Endodermal cell (in vitro differentiated cells): ENCODE measurements at regions not wholly inside any gene's neighbourhood (a gene's known extent, or its start where the extent isn't known, plus 50 kb on each side); places are given as distances from the start of the nearest gene placed in this dataset.

Experiments
- DNase-seq: peaks from one replicate; pipeline ENCODE4 v3.0.0-alpha.2; 2017
- H3K27ac ChIP-seq: 2 replicates; pipeline ENCODE4 v1.5.1; 2013; ENCODE audit warnings: mild to moderate bottlenecking, low read depth, low read length, moderate library complexity
- H3K27me3 ChIP-seq: 2 replicates; pipeline ENCODE4 v1.6.1; 2013; ENCODE audit warnings: mild to moderate bottlenecking, low read length, moderate library complexity; ENCODE audit not compliant: insufficient read depth, control insufficient read depth, poor library complexity, severe bottlenecking
- H3K36me3 ChIP-seq: 2 replicates; pipeline ENCODE4 v1.7.0; 2013; ENCODE audit warnings: mild to moderate bottlenecking, low read length, moderate library complexity; ENCODE audit not compliant: control insufficient read depth, insufficient read depth
- H3K4me1 ChIP-seq: one replicate; pipeline ENCODE4 v1.7.0; 2013; ENCODE audit warnings: low read length; ENCODE audit not compliant: control insufficient read depth, insufficient read depth
- H3K4me3 ChIP-seq: 2 replicates; pipeline ENCODE4 v1.5.1; 2013; ENCODE audit warnings: mild to moderate bottlenecking, low read length, moderate library complexity
- H3K9ac ChIP-seq: 2 replicates; pipeline ENCODE4 v1.6.1; 2013; ENCODE audit warnings: mild to moderate bottlenecking, low read length, moderate library complexity; ENCODE audit not compliant: poor library complexity, severe bottlenecking; ENCODE audit errors: extremely low read depth
- H3K9me3 ChIP-seq: 2 replicates; pipeline ENCODE4 v1.6.1; 2013; ENCODE audit warnings: mild to moderate bottlenecking, low read length, moderate library complexity; ENCODE audit not compliant: control insufficient read depth
- H3K27ac Mint-ChIP-seq: 2 replicates; pipeline ENCODE4 v1.8.0; 2020; ENCODE audit warnings: mixed read lengths
- H3K27me3 Mint-ChIP-seq: 2 replicates; pipeline ENCODE4 v1.8.0; 2021; ENCODE audit warnings: mild to moderate bottlenecking, mixed read lengths; ENCODE audit not compliant: insufficient read depth
- H3K36me3 Mint-ChIP-seq: 2 replicates; pipeline ENCODE4 v1.8.0; 2020; ENCODE audit warnings: low read depth, mixed read lengths
- H3K4me1 Mint-ChIP-seq: 2 replicates; pipeline ENCODE4 v1.8.0; 2020; ENCODE audit warnings: mixed read lengths
- H3K4me3 Mint-ChIP-seq: 2 replicates; pipeline ENCODE4 v1.8.0; 2020; ENCODE audit warnings: mild to moderate bottlenecking, moderate library complexity, mixed read lengths
- H3K9me3 Mint-ChIP-seq: 2 replicates; pipeline ENCODE4 v1.8.0; 2020; ENCODE audit warnings: mild to moderate bottlenecking, mixed read lengths
- WGBS, 2 experiments: methylation state at CpG; one replicate each; pipeline versions ENCODE4 v1.1.5 to v1.1.7; 2013; ENCODE audit warnings: missing lambda C conversion rate in 2 of 2, mixed read lengths in 1 of 2; ENCODE audit not compliant: insufficient coverage in 1 of 2, insufficient read length in 1 of 2; 5-methylcytosine and 5-hydroxymethylcytosine counted together
- TF ChIP-seq, protein P1 (sequence below): fragments of 200-600 bp; sonication (generic); conservative IDR thresholded peaks from 2 replicates; pipeline ENCODE4 v1.5.0; 2021; ENCODE audit warnings: antibody characterized with exemption, mild to moderate bottlenecking

DNA sequence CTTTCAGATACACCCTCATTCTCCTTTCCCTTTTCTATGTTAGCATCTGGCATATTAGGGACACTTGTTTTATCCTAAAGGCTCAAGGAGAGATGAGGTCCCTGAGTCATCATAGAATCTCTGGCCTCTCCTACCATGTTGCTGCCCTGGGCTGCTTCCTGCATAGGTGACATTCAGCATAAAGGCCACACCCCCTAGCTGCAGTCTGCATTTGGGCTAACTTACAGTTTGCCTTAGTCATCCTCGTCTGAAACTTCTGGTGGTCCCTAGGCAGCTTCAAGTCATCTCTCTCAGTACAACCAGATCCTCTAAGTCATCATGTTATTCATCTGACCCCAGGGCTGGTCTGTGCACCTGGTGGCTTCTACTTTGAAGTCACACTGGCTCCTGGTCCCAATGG is 982.7 kb upstream of the NR2F2 start:
- H3K36me3 Mint-ChIP-seq, result no peaks in the 10 kb centered on the region
- Histone ChIP-seq H3K4me3 (no peak overlapping the region), H3K4me1 (peaks cover 4% of the 10 kb centered on the region), H3K27me3 (no peaks in the 10 kb centered on the region), H3K9ac (no peak overlapping the region), H3K9me3 (no peaks in the 10 kb centered on the region), H3K36me3 (no peaks in the 10 kb centered on the region), H3K27ac (no peak overlapping the region)
- TF ChIP-seq, protein P1, sequence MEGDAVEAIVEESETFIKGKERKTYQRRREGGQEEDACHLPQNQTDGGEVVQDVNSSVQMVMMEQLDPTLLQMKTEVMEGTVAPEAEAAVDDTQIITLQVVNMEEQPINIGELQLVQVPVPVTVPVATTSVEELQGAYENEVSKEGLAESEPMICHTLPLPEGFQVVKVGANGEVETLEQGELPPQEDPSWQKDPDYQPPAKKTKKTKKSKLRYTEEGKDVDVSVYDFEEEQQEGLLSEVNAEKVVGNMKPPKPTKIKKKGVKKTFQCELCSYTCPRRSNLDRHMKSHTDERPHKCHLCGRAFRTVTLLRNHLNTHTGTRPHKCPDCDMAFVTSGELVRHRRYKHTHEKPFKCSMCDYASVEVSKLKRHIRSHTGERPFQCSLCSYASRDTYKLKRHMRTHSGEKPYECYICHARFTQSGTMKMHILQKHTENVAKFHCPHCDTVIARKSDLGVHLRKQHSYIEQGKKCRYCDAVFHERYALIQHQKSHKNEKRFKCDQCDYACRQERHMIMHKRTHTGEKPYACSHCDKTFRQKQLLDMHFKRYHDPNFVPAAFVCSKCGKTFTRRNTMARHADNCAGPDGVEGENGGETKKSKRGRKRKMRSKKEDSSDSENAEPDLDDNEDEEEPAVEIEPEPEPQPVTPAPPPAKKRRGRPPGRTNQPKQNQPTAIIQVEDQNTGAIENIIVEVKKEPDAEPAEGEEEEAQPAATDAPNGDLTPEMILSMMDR, result no peak
- H3K9me3 Mint-ChIP-seq, result no peaks in the 10 kb centered on the region
- peak; percentile 50 for DNase-seq
- H3K27me3 Mint-ChIP-seq, result no peaks in the 10 kb centered on the region
- H3K4me1 Mint-ChIP-seq, result peaks cover 4% of the 10 kb centered on the region
- 92% methylated on average over 1 of the region's 1 CpG; no CpG with 5 or more reads in 1 of the 2 experiments for WGBS, 2 experiments
- H3K4me3 Mint-ChIP-seq, result no peak overlapping the region
- no peak overlapping the region for H3K27ac Mint-ChIP-seq

GRCh38 chr15:95350908-95351307 is 979.6 kb upstream of the NR2F2 start:
- Histone ChIP-seq H3K9ac (no peak overlapping the region), H3K9me3 (no peaks in the 10 kb centered on the region), H3K27ac (no peak overlapping the region), H3K27me3 (no peaks in the 10 kb centered on the region), H3K36me3 (no peaks in the 10 kb centered on the region), H3K4me1 (peaks cover 4% of the 10 kb centered on the region), H3K4me3 (no peak overlapping the region)
- DNase-seq, result no peak
- Mint-ChIP-seq H3K27ac (no peak overlapping the region), H3K4me3 (no peak overlapping the region), H3K36me3 (no peaks in the 10 kb centered on the region), H3K4me1 (peaks cover 4% of the 10 kb centered on the region), H3K9me3 (no peaks in the 10 kb centered on the region), H3K27me3 (no peaks in the 10 kb centered on the region)
- TF ChIP-seq, protein P1, result no peak
- 92% methylated on average over 3 of the region's 3 CpGs; no CpG with 5 or more reads in 1 of the 2 experiments for WGBS, 2 experiments

- WGBS, 2 experiments, result 96 to 100% methylated on average over 1 to 9 of the region's 9 CpGs
- no peaks in the 10 kb centered on the region for H3K36me3 ChIP-seq
- no peak overlapping the region for H3K4me3 ChIP-seq
- no peak overlapping the region for H3K27ac ChIP-seq
- Mint-ChIP-seq H3K27me3 (no peaks in the 10 kb centered on the region), H3K9me3 (no peaks in the 10 kb centered on the region), H3K4me3 (no peak overlapping the region), H3K36me3 (no peaks in the 10 kb centered on the region), H3K4me1 (peaks cover 4% of the 10 kb centered on the region), H3K27ac (no peak overlapping the region)
- no peak overlapping the region for H3K9ac ChIP-seq
- DNase-seq, result no peak
- H3K9me3 ChIP-seq, result no peaks in the 10 kb centered on the region
- H3K27me3 ChIP-seq, result no peaks in the 10 kb centered on the region
- TF ChIP-seq, protein P1, result no peak
- peaks cover 4% of the 10 kb centered on the region for H3K4me1 ChIP-seq
Observed at GRCh38 chr15:95352631-95353187, 977.8 kb upstream of the NR2F2 start.
